Caco-2 (cell line): ENCODE measurements at regions not wholly inside any gene's neighbourhood (a gene's known extent, or its start where the extent isn't known, plus 50 kb on each side); places are given as distances from the start of the nearest gene placed in this dataset.

Experiments
- BruUV-seq: library from RNA; stranded (reverse); fragments of 400-500 nt; replicated peaks from 2 replicates; lab custom pipeline; 2021; lab: Mats Ljungman, UMichigan
- CTCF ChIA-PET: fragments of 300-600 bp; sonication (Branson Sonifier 250); formaldehyde crosslinking; loops from one replicate; lab custom pipeline; 2022; ENCODE audit warnings: antibody characterized with exemption; lab: Charles Lee
- POLR2A ChIA-PET: fragments of 300-600 bp; sonication (Branson Sonifier 250); formaldehyde crosslinking; loops from one replicate; lab custom pipeline; 2022; ENCODE audit warnings: antibody characterized with exemption; lab: Charles Lee
- DNase-seq, 2 experiments: peaks; one replicate each; pipeline versions ENCODE4 v3.0.0 to v3.0.0-alpha.2; 2020 to 2022
- H3K27me3 ChIP-seq: replicated peaks from 2 replicates; pipeline ENCODE4 v1.6.0; 2011; ENCODE audit warnings: low read length; ENCODE audit not compliant: control insufficient read depth, insufficient read depth
- H3K36me3 ChIP-seq: 2 replicates; pipeline ENCODE4 v1.5.1; 2011; ENCODE audit warnings: low read length; ENCODE audit not compliant: control insufficient read depth, insufficient read depth
- H3K4me1 ChIP-seq: fragments of 250-450 bp; sonication (Bioruptor Pico); 2 replicates; pipeline ENCODE4 v1.5.1; 2020; ENCODE audit warnings: mild to moderate bottlenecking
- H3K4me3 ChIP-seq: 2 replicates; pipeline ENCODE4 v1.5.1; 2011; ENCODE audit warnings: low read depth, mild to moderate bottlenecking, control low read depth, low read length
- H3K9me3 ChIP-seq: fragments of 250-450 bp; sonication (Bioruptor Pico); 2 replicates; pipeline ENCODE4 v1.5.1; 2020; ENCODE audit warnings: mild to moderate bottlenecking, moderate library complexity
- H3K27ac Mint-ChIP-seq: one replicate; pipeline ENCODE4 v1.8.0; 2022; ENCODE audit warnings: mixed read lengths; ENCODE audit not compliant: unreplicated experiment
- H3K27me3 Mint-ChIP-seq: one replicate; pipeline ENCODE4 v1.8.0; 2022; ENCODE audit warnings: mixed read lengths; ENCODE audit not compliant: insufficient read depth, unreplicated experiment
- H3K36me3 Mint-ChIP-seq: one replicate; pipeline ENCODE4 v1.8.0; 2022; ENCODE audit warnings: mild to moderate bottlenecking, mixed read lengths; ENCODE audit not compliant: insufficient read depth, unreplicated experiment
- H3K4me1 Mint-ChIP-seq: one replicate; pipeline ENCODE4 v1.8.0; 2022; ENCODE audit warnings: low read depth, mixed read lengths; ENCODE audit not compliant: unreplicated experiment
- H3K4me3 Mint-ChIP-seq: one replicate; pipeline ENCODE4 v1.8.0; 2022; ENCODE audit warnings: mild to moderate bottlenecking, moderate library complexity, mixed read lengths; ENCODE audit not compliant: unreplicated experiment
- H3K9me3 Mint-ChIP-seq: one replicate; pipeline ENCODE4 v1.8.0; 2022; ENCODE audit warnings: mixed read lengths; ENCODE audit not compliant: unreplicated experiment
- intact Hi-C: fragments of 100-400 bp; cut with micrococcal nuclease; formaldehyde crosslinking; loops from one replicate; pipeline ENCODE4 v1.10.0; 2022; ENCODE audit not compliant: unreplicated experiment
- TF ChIP-seq, protein P1 (sequence below), 2 experiments: fragments of 200-600 bp in 1 of 2; IDR thresholded peaks; 1 replicate in 1 of 2; 2 replicates in 1 of 2; pipeline versions ENCODE4 v1.5.1 to v1.8.0; 2011 to 2022; ENCODE audit warnings: antibody characterized with exemption in 1 of 2, control low read depth in 1 of 2, inconsistent platforms in 1 of 2, low read depth in 1 of 2, low read length in 1 of 2, mild to moderate bottlenecking in 1 of 2, moderate library complexity in 1 of 2; ENCODE audit not compliant: insufficient read depth in 1 of 2, severe bottlenecking in 1 of 2, unreplicated experiment in 1 of 2

DNA sequence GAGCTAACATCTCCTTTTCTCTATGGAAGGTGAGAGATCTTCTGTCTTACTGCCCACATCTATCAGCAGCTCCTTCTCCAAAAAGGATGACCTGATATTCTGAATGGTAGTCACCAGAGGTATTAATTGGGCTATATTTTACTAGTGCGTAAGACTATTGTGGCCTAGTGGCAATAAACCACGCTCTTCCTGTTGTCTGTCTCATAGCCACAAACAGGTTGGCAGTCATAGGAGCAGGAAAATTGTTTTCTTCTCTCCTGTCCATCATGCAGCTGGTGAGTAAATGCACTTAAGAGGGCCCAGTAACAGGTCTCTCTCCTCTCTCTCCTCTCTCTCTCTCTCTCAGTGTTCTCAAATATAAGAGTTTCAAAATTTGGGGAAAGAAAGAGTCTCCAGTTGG lies 856.8 kb upstream of the ACVR2A start:
- DNase-seq, result no peak
- Mint-ChIP-seq H3K9me3 (no peaks in the 10 kb centered on the region), H3K27ac (no peak overlapping the region), H3K4me3 (no peak overlapping the region), H3K36me3 (no peaks in the 10 kb centered on the region), H3K4me1 (no peaks in the 10 kb centered on the region), H3K27me3 (peaks cover 7% of the 10 kb centered on the region)
- Histone ChIP-seq H3K4me3 (no peak overlapping the region), H3K9me3 (no peaks in the 10 kb centered on the region), H3K27me3 (no peaks in the 10 kb centered on the region), H3K4me1 (no peaks in the 10 kb centered on the region), H3K36me3 (no peaks in the 10 kb centered on the region)
- POLR2A ChIA-PET, result no interaction called here
- TF ChIP-seq, protein P1, sequence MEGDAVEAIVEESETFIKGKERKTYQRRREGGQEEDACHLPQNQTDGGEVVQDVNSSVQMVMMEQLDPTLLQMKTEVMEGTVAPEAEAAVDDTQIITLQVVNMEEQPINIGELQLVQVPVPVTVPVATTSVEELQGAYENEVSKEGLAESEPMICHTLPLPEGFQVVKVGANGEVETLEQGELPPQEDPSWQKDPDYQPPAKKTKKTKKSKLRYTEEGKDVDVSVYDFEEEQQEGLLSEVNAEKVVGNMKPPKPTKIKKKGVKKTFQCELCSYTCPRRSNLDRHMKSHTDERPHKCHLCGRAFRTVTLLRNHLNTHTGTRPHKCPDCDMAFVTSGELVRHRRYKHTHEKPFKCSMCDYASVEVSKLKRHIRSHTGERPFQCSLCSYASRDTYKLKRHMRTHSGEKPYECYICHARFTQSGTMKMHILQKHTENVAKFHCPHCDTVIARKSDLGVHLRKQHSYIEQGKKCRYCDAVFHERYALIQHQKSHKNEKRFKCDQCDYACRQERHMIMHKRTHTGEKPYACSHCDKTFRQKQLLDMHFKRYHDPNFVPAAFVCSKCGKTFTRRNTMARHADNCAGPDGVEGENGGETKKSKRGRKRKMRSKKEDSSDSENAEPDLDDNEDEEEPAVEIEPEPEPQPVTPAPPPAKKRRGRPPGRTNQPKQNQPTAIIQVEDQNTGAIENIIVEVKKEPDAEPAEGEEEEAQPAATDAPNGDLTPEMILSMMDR (IDR thresholded peaks at IDR 0.05; ENCODE audit: insufficient read depth in 1 of 2, low read depth in 1 of 2, low read length in 1 of 2, severe bottlenecking in 1 of 2, unreplicated experiment in 1 of 2), result no peak
- CTCF ChIA-PET, result no interaction called here
- no TSS peak for BruUV-seq
- intact Hi-C loops, result no loop called here

GRCh38 chr2:146986161-146986560 lies 858.7 kb upstream of the ACVR2A start:
- intact Hi-C loops, result no loop called here

GRCh38 chr2:146985753-146986152 lies 859.1 kb upstream of the ACVR2A start:
- TF ChIP-seq, protein P1 (IDR thresholded peaks at IDR 0.05; ENCODE audit: insufficient read depth in 1 of 2, low read depth in 1 of 2, low read length in 1 of 2, severe bottlenecking in 1 of 2, unreplicated experiment in 1 of 2), result no peak
- Mint-ChIP-seq H3K27ac (no peak overlapping the region), H3K4me3 (no peak overlapping the region), H3K36me3 (no peaks in the 10 kb centered on the region), H3K27me3 (peaks cover 7% of the 10 kb centered on the region), H3K9me3 (no peaks in the 10 kb centered on the region), H3K4me1 (no peaks in the 10 kb centered on the region)
- Histone ChIP-seq H3K27me3 (no peaks in the 10 kb centered on the region), H3K36me3 (no peaks in the 10 kb centered on the region), H3K9me3 (no peaks in the 10 kb centered on the region), H3K4me3 (no peak overlapping the region), H3K4me1 (no peaks in the 10 kb centered on the region)
- intact Hi-C loops, result no loop called here
- DNase-seq, result no peak
- BruUV-seq, result no TSS peak
- POLR2A ChIA-PET, result no interaction called here
- CTCF ChIA-PET, result no interaction called here

More at GRCh38 chr2:146986161-146986560, 858.7 kb upstream of the ACVR2A start:
- DNase-seq, result no peak
- H3K4me1 ChIP-seq, result no peaks in the 10 kb centered on the region
- Mint-ChIP-seq H3K27ac (no peak overlapping the region), H3K4me1 (no peaks in the 10 kb centered on the region), H3K27me3 (peaks cover 7% of the 10 kb centered on the region), H3K9me3 (no peaks in the 10 kb centered on the region), H3K4me3 (no peak overlapping the region), H3K36me3 (no peaks in the 10 kb centered on the region)
- no peaks in the 10 kb centered on the region for H3K9me3 ChIP-seq
- ChIA-PET POLR2A (no interaction called here), CTCF (no interaction called here)
- H3K27me3 ChIP-seq, result no peaks in the 10 kb centered on the region
- no peaks in the 10 kb centered on the region for H3K36me3 ChIP-seq
- no peak overlapping the region for H3K4me3 ChIP-seq
- no TSS peak for BruUV-seq
- TF ChIP-seq, protein P1 (IDR thresholded peaks at IDR 0.05; ENCODE audit: insufficient read depth in 1 of 2, low read depth in 1 of 2, low read length in 1 of 2, severe bottlenecking in 1 of 2, unreplicated experiment in 1 of 2), result no peak
